ENCODE measurements at regions not wholly inside any gene's neighbourhood (a gene's known extent, or its start where the extent isn't known, plus 50 kb on each side); places are given as distances from the start of the nearest gene placed in this dataset.

DNA sequence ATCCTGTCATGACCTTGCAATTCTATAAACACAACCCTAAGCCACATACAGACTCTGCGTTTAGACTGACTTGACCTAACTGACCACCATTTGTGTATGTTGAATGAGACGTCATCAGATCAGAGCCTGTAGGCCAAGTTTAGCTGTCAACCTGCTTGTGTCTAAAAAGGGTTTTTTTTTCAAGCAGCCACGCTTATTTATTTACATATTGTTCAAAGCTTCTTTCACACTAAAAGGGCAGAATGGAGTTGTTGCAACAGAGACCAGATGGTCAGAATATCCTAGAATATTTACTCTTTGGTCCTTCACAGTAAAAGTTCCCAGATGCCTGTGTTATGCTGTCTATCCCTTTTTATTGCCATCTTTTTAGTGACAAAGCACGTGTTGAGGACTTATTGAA, 307.7 kb upstream of the SLC10A2 start:
- TF ChIP-seq, protein P1, sequence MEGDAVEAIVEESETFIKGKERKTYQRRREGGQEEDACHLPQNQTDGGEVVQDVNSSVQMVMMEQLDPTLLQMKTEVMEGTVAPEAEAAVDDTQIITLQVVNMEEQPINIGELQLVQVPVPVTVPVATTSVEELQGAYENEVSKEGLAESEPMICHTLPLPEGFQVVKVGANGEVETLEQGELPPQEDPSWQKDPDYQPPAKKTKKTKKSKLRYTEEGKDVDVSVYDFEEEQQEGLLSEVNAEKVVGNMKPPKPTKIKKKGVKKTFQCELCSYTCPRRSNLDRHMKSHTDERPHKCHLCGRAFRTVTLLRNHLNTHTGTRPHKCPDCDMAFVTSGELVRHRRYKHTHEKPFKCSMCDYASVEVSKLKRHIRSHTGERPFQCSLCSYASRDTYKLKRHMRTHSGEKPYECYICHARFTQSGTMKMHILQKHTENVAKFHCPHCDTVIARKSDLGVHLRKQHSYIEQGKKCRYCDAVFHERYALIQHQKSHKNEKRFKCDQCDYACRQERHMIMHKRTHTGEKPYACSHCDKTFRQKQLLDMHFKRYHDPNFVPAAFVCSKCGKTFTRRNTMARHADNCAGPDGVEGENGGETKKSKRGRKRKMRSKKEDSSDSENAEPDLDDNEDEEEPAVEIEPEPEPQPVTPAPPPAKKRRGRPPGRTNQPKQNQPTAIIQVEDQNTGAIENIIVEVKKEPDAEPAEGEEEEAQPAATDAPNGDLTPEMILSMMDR (tag by site-specific recombination; IDR thresholded peaks at IDR 0.05): no peak
- TF ChIP-seq, protein P2, sequence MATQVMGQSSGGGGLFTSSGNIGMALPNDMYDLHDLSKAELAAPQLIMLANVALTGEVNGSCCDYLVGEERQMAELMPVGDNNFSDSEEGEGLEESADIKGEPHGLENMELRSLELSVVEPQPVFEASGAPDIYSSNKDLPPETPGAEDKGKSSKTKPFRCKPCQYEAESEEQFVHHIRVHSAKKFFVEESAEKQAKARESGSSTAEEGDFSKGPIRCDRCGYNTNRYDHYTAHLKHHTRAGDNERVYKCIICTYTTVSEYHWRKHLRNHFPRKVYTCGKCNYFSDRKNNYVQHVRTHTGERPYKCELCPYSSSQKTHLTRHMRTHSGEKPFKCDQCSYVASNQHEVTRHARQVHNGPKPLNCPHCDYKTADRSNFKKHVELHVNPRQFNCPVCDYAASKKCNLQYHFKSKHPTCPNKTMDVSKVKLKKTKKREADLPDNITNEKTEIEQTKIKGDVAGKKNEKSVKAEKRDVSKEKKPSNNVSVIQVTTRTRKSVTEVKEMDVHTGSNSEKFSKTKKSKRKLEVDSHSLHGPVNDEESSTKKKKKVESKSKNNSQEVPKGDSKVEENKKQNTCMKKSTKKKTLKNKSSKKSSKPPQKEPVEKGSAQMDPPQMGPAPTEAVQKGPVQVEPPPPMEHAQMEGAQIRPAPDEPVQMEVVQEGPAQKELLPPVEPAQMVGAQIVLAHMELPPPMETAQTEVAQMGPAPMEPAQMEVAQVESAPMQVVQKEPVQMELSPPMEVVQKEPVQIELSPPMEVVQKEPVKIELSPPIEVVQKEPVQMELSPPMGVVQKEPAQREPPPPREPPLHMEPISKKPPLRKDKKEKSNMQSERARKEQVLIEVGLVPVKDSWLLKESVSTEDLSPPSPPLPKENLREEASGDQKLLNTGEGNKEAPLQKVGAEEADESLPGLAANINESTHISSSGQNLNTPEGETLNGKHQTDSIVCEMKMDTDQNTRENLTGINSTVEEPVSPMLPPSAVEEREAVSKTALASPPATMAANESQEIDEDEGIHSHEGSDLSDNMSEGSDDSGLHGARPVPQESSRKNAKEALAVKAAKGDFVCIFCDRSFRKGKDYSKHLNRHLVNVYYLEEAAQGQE (tag by site-specific recombination; IDR thresholded peaks at IDR 0.05): no peak
- TF ChIP-seq BCL11A (tag by site-specific recombination; IDR thresholded peaks at IDR 0.05; ENCODE audit: low read depth) (no peak), ZBTB8A (tag by site-specific recombination; IDR thresholded peaks at IDR 0.05) (no peak)
- TF ChIP-seq, protein P3, sequence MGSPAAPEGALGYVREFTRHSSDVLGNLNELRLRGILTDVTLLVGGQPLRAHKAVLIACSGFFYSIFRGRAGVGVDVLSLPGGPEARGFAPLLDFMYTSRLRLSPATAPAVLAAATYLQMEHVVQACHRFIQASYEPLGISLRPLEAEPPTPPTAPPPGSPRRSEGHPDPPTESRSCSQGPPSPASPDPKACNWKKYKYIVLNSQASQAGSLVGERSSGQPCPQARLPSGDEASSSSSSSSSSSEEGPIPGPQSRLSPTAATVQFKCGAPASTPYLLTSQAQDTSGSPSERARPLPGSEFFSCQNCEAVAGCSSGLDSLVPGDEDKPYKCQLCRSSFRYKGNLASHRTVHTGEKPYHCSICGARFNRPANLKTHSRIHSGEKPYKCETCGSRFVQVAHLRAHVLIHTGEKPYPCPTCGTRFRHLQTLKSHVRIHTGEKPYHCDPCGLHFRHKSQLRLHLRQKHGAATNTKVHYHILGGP (tag by site-specific recombination; IDR thresholded peaks at IDR 0.05): no peak
